H1 (cell line): ENCODE measurements at regions not wholly inside any gene's neighbourhood (a gene's known extent, or its start where the extent isn't known, plus 50 kb on each side); places are given as distances from the start of the nearest gene placed in this dataset.

Experiments
- CTCF ChIA-PET: fragments of 300-600 bp; sonication (Branson Sonifier 250); formaldehyde crosslinking; loops from one replicate; lab custom pipeline; 2021; ENCODE audit not compliant: partially characterized antibody; lab: Charles Lee
- POLR2A ChIA-PET: fragments of 300-600 bp; sonication (Branson Sonifier 250); formaldehyde crosslinking; loops from one replicate; lab custom pipeline; 2021; ENCODE audit warnings: inconsistent platforms; ENCODE audit not compliant: partially characterized antibody; lab: Charles Lee
- DNase-seq, 2 experiments: peaks; one replicate each; pipeline versions ENCODE4 v3.0.0 to v3.0.0-alpha.2; 2010 to 2022; ENCODE audit warnings: low spot score in 2 of 2, low read depth in 1 of 2, mixed read lengths in 1 of 2
- FAIRE-seq: peaks from 2 replicates; lab custom pipeline; 2011; peaks lifted over from hg19 to GRCh38; lab: Jason Lieb, UNC
- H2AFZ ChIP-seq: 2 replicates; pipeline ENCODE4 v1.8.1; 2012; ENCODE audit warnings: low read length, inconsistent platforms
- H2AK5ac ChIP-seq: 2 replicates; pipeline ENCODE4 v1.6.1; 2013; ENCODE audit warnings: low read depth, low read length
- H2BK120ac ChIP-seq: replicated peaks from 2 replicates; pipeline ENCODE3; 2013; ENCODE audit warnings: low read depth, low read length, inconsistent platforms
- H2BK12ac ChIP-seq: 2 replicates; pipeline ENCODE4 v1.6.1; 2013; ENCODE audit warnings: low read depth, low read length
- H2BK15ac ChIP-seq: 2 replicates; pipeline ENCODE4 v1.6.1; 2013; ENCODE audit warnings: low read length
- H2BK20ac ChIP-seq: 2 replicates; pipeline ENCODE4 v1.6.1; 2013; ENCODE audit warnings: low read length
- H2BK5ac ChIP-seq: 2 replicates; pipeline ENCODE4 v1.6.1; 2013; ENCODE audit warnings: low read depth, low read length
- H3K14ac ChIP-seq: 2 replicates; pipeline ENCODE4 v1.6.1; 2013; ENCODE audit warnings: inconsistent platforms; ENCODE audit not compliant: insufficient read length
- H3K18ac ChIP-seq: 2 replicates; pipeline ENCODE4 v1.6.1; 2013; ENCODE audit warnings: low read length; ENCODE audit errors: extremely low read depth
- H3K23ac ChIP-seq: 2 replicates; pipeline ENCODE4 v1.6.1; 2013; ENCODE audit warnings: inconsistent platforms; ENCODE audit not compliant: insufficient read length
- H3K23me2 ChIP-seq: 2 replicates; pipeline ENCODE4 v1.6.1; 2013; ENCODE audit warnings: low read depth, low read length
- H3K27ac ChIP-seq: 2 replicates; pipeline ENCODE4 v1.6.1; 2011; ENCODE audit warnings: low read depth, low read length, inconsistent platforms
- H3K27me3 ChIP-seq, 4 experiments: replicated peaks in 1 of 4; 1 replicate in 1 of 4; 2 replicates in 3 of 4; pipeline versions ENCODE4 v1.6.1 to v1.8.1; 2011 to 2013; ENCODE audit warnings: low read length in 3 of 4, mild to moderate bottlenecking in 3 of 4, inconsistent platforms in 2 of 4, mixed read lengths in 2 of 4, moderate library complexity in 1 of 4; ENCODE audit not compliant: control insufficient read depth in 3 of 4, insufficient read depth in 3 of 4; ENCODE audit errors: extremely low read depth in 1 of 4
- H3K36me3 ChIP-seq, 4 experiments: 2 replicates each; pipeline versions ENCODE4 v1.6.1 to v1.8.1; 2011 to 2013; ENCODE audit warnings: mild to moderate bottlenecking in 4 of 4, low read length in 3 of 4, moderate library complexity in 2 of 4, control low read depth in 1 of 4, inconsistent platforms in 1 of 4; ENCODE audit not compliant: insufficient read depth in 4 of 4, control insufficient read depth in 2 of 4
- H3K4ac ChIP-seq: replicated peaks from 2 replicates; pipeline ENCODE3; 2013; ENCODE audit warnings: low read length, low read depth, mixed read lengths, inconsistent platforms; ENCODE audit not compliant: insufficient read length
- H3K4me1 ChIP-seq, 4 experiments: replicated peaks in 1 of 4; 1 replicate in 1 of 4; 2 replicates in 3 of 4; pipeline versions ENCODE4 v1.6.1 to v1.8.1; 2011 to 2013; ENCODE audit warnings: low read length in 3 of 4, inconsistent platforms in 2 of 4, mixed read lengths in 1 of 4; ENCODE audit not compliant: insufficient read depth in 4 of 4, control insufficient read depth in 3 of 4
- H3K4me2 ChIP-seq, 2 experiments: 2 replicates each; pipeline versions ENCODE4 v1.6.1 to v1.8.1; 2011 to 2013; ENCODE audit warnings: low read depth in 2 of 2, low read length in 2 of 2, control low read depth in 1 of 2, inconsistent platforms in 1 of 2, mild to moderate bottlenecking in 1 of 2; ENCODE audit not compliant: insufficient read depth in 1 of 2
- H3K4me3 ChIP-seq, 4 experiments: fragments of 200-600, 300-600 bp in 1 of 4; sonication (generic), shearing (Covaris generic), sonication (Bioruptor Twin) in 1 of 4; 2 replicates each; pipeline versions ENCODE4 v1.5.1 to v1.8.1; 2011 to 2016; ENCODE audit warnings: low read length in 4 of 4, low read depth in 3 of 4, control low read depth in 2 of 4, inconsistent platforms in 2 of 4, mild to moderate bottlenecking in 2 of 4, mixed read lengths in 1 of 4, moderate library complexity in 1 of 4; ENCODE audit not compliant: insufficient read depth in 2 of 4; ENCODE audit errors: extremely low read depth in 1 of 4
- H3K56ac ChIP-seq: replicated peaks from 2 replicates; pipeline ENCODE3; 2013; ENCODE audit warnings: low read depth, mild to moderate bottlenecking, mixed read lengths, low read length, inconsistent platforms; ENCODE audit not compliant: insufficient read length
- H3K79me1 ChIP-seq: 2 replicates; pipeline ENCODE4 v1.6.1; 2013; ENCODE audit warnings: low read depth, low read length, control low read depth
- H3K79me2 ChIP-seq, 2 experiments: 2 replicates each; pipeline versions ENCODE4 v1.6.1 to v1.8.1; 2012 to 2013; ENCODE audit warnings: low read length in 2 of 2, mild to moderate bottlenecking in 2 of 2, inconsistent platforms in 1 of 2; ENCODE audit not compliant: insufficient read depth in 2 of 2, control insufficient read depth in 1 of 2
- H3K9ac ChIP-seq, 4 experiments: replicated peaks in 1 of 4; 1 replicate in 1 of 4; 2 replicates in 3 of 4; pipeline versions ENCODE4 v1.6.1 to v1.8.1; 2011 to 2013; ENCODE audit warnings: low read depth in 3 of 4, low read length in 3 of 4, control low read depth in 2 of 4, mild to moderate bottlenecking in 2 of 4, moderate library complexity in 2 of 4, inconsistent platforms in 1 of 4; ENCODE audit errors: extremely low read depth in 1 of 4
- H3K9me3 ChIP-seq, 2 experiments: 2 replicates each; pipeline versions ENCODE4 v1.6.1 to v1.8.1; 2012 to 2013; ENCODE audit warnings: mild to moderate bottlenecking in 2 of 2, moderate library complexity in 2 of 2, control low read depth in 1 of 2, inconsistent platforms in 1 of 2, low read depth in 1 of 2, low read length in 1 of 2, mixed read lengths in 1 of 2; ENCODE audit not compliant: insufficient read depth in 2 of 2
- H4K20me1 ChIP-seq, 2 experiments: replicated peaks in 1 of 2; 2 replicates each; pipeline versions ENCODE3 to v1.8.1; 2011 to 2013; ENCODE audit warnings: inconsistent platforms in 2 of 2, low read length in 2 of 2, mild to moderate bottlenecking in 1 of 2; ENCODE audit not compliant: insufficient read depth in 2 of 2, control insufficient read depth in 1 of 2
- H4K5ac ChIP-seq: 2 replicates; pipeline ENCODE4 v1.6.1; 2013; ENCODE audit warnings: low read length, low read depth, mixed read lengths, inconsistent platforms; ENCODE audit not compliant: insufficient read length
- H4K8ac ChIP-seq: 2 replicates; pipeline ENCODE4 v1.8.0; 2013; ENCODE audit warnings: mild to moderate bottlenecking, moderate library complexity, low read length, inconsistent platforms; ENCODE audit not compliant: insufficient read depth; ENCODE audit errors: extremely low read depth
- H4K91ac ChIP-seq: replicated peaks from 2 replicates; pipeline ENCODE3; 2013; ENCODE audit warnings: low read length, mixed read lengths, inconsistent platforms; ENCODE audit not compliant: insufficient read length
- ATF2 ChIP-seq: IDR thresholded peaks from 2 replicates; pipeline ENCODE4 v1.6.1; 2012; ENCODE audit warnings: low read length, inconsistent platforms
- JUN ChIP-seq: IDR thresholded peaks from 2 replicates; pipeline ENCODE4 v1.6.1; 2011; ENCODE audit warnings: low read depth, mild to moderate bottlenecking, improper control_type of control experiment, low read length
- RAD21 ChIP-seq, 2 experiments: IDR thresholded peaks in 1 of 2; conservative IDR thresholded peaks in 1 of 2; 2 replicates each; pipeline ENCODE4 v1.6.1; 2011; ENCODE audit warnings: low read depth in 2 of 2, low read length in 2 of 2, improper control_type of control experiment in 1 of 2, inconsistent platforms in 1 of 2, mild to moderate bottlenecking in 1 of 2, moderate library complexity in 1 of 2
- WGBS, 2 experiments: shearing (Covaris generic) in 1 of 2; methylation state at CpG; one replicate each; pipeline versions ENCODE4 v1.1.6 to v1.1.7; 2013 to 2015; ENCODE audit warnings: low lambda C conversion rate in 2 of 2, mixed read lengths in 2 of 2, inconsistent platforms in 1 of 2, low coverage in 1 of 2, missing lambda C conversion rate in 1 of 2; ENCODE audit not compliant: insufficient replicate concordance in 2 of 2, insufficient coverage in 1 of 2, insufficient read length in 1 of 2; ENCODE audit errors: extremely low coverage in 1 of 2, missing lambda C conversion rate in 1 of 2; 5-methylcytosine and 5-hydroxymethylcytosine counted together

GRCh38 chr10:28744069-28744768 lies 66.9 kb downstream of the BAMBI start:
- Histone ChIP-seq H3K27ac (no peak overlapping the region), H2BK5ac (no peak overlapping the region), H3K4me1 (peaks cover 0 to 6% (median 2%) of the 10 kb centered on the region in 4 experiments; a peak in 3 of 7 replicates), H3K23me2 (no peaks in the 10 kb centered on the region; the same call in 1 of the 2 replicates), H3K36me3 (no peaks in the 10 kb centered on the region), H2BK12ac (no peak overlapping the region), H3K9ac (no peak overlapping the region), H2BK20ac (no peak overlapping the region), H3K56ac (no peak overlapping the region), H3K4me3 (no peak overlapping the region), H2AFZ (no peak overlapping the region), H3K9me3 (0 out of 4 replicates have a peak, but pooled peaks cover 0 to 3% of the 10 kb centered on the region in 2 experiments), H3K14ac (no peak overlapping the region), H4K5ac (no peak overlapping the region), H4K20me1 (no peaks in the 10 kb centered on the region), H3K4me2 (no peak overlapping the region), H3K79me1 (no peaks in the 10 kb centered on the region), H2BK15ac (no peak overlapping the region), H4K8ac (no peak overlapping the region), H3K79me2 (no peaks in the 10 kb centered on the region), H3K4ac (no peak overlapping the region), H3K27me3 (no peaks in the 10 kb centered on the region), H2AK5ac (no peak overlapping the region), H3K23ac (no peak overlapping the region), H3K18ac (no peak overlapping the region), H4K91ac (no peak overlapping the region), H2BK120ac (no peak overlapping the region)
- FAIRE-seq = no peak
- WGBS, 2 experiments = 80% methylated on average over 5 of the region's 5 CpGs; no CpG with 5 or more reads in 1 of the 2 experiments
- ChIA-PET CTCF (interaction anchor here (1.3 kb wide), 1 partner anchor 80 kb away, joined by 3 read pairs; no protein-coding TSS in a partner anchor), POLR2A (no interaction called here)
- no peak for DNase-seq
- TF ChIP-seq RAD21 (IDR thresholded peaks at IDR 0.05 in 1 of 2, conservative IDR thresholded peaks at IDR 0.05 in 1 of 2; ENCODE audit: low read depth in 2 of 2, low read length in 2 of 2) = no peak
- TF ChIP-seq JUN = no peak
- TF ChIP-seq ATF2 = no peak
